NCI-H1930 (cell line): ENCODE measurements at regions not wholly inside any gene's neighbourhood (a gene's known extent, or its start where the extent isn't known, plus 50 kb on each side); places are given as distances from the start of the nearest gene placed in this dataset.

Experiments
- DNase-seq, 2 experiments: peaks; one replicate each; lab custom pipeline; 2025; lab: John Stamatoyannopoulos, UW

DNA sequence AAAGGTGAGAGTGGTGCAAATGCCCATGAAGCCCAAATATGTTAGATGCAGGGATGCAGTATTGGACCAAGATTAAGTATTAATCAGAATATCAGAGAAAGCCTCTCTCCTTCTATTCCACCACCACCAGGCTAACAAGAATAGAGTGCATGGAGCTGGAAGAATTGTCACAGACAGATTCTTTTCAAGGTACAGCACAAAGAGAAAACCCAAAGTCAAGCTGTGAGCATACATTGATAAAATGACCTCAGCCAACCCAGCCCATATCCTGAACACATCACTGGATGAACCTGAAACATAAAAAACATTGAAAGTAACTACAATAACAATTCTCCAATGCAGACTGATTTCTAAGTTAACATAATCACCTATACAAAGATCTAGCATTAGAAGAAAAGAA, 445.7 kb upstream of the NETO1 start:
- DNase-seq = no peak

DNA sequence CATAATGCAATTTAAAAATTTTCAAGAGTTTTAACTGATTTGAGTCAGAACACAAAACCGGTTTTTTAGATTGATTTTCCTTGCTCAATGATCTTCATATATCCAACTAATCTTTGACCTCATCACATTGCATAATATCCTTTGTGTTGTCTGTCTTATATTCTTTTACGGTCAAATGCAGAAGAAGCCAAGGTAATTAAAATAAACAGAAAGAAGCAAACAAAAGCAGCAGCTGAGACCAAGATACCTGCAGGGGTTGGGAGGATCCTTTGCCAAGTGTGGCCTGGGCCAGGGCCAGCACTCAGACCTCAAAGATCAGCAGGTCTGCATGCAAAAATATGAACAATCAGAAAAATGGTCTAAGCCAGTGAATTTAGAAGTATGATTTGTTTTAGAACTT, 428.9 kb upstream of the NETO1 start:
- DNase-seq = peak in 1 of 2 experiments; percentile 8

DNA sequence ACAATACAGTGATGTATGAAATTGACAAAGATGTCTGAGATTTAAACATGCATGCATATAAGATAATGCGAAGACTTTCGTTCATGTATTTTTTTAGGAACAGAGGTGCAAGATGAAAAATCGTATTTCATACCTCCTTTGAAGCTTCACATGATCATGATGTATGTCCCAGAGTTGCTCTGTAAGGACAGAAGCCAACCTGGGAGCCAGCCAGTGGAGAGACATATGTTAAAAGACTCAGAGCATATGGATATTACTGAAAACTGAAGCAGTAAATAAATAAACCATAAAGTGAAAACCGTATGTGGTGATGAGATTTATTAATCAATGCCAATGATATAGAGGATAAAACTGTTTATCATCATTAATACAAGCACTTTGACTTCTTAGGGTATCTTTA, 424.4 kb upstream of the NETO1 start:
- DNase-seq = no peak

- no peak for DNase-seq
Observed at GRCh38 chr18:73288813-73289212, 421.0 kb upstream of the NETO1 start.

GRCh38 chr18:73286584-73286983, 418.8 kb upstream of the NETO1 start:
- no peak for DNase-seq

GRCh38 chr18:73283788-73284187, 416.0 kb upstream of the NETO1 start:
- DNase-seq = no peak

DNA sequence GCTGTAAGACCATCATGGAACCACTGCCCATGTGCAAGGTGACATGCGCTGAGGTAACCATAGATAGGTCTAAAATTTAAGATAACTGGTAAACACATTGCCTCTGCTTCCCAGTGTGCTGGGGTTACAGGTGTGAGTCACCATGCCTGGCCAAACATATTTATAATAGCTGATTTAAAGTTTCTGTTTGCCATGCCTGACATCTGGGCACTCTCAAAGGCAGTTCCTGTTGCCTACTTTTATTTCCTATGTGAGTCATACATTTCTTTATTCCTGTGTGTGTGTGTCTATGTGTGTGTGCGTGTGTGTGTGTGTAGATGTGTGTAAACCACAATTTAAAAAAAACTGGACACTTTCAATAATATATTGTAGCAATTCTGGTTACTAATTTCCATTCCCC, 415.2 kb upstream of the NETO1 start:
- no peak for DNase-seq

DNA sequence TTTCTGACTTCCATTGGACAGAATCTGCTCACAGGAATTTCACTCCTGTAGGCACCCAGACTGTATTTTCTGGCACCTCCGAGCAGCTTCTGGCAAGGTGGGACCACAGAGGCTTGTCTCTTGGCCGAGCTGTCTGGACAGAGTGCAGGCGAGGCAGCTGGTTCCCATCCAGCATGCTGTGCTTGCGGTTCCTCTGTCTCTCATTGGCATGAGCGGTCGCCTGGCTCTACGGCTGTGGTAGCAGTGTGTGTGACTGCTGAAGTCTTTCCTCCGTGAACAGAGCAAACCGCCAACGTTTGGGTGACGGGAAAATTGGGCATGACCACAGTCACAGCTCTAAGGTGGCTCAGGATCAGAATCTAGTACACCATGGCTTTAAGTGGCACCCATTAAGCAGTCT, 411.7 kb upstream of the NETO1 start:
- no peak for DNase-seq

DNA sequence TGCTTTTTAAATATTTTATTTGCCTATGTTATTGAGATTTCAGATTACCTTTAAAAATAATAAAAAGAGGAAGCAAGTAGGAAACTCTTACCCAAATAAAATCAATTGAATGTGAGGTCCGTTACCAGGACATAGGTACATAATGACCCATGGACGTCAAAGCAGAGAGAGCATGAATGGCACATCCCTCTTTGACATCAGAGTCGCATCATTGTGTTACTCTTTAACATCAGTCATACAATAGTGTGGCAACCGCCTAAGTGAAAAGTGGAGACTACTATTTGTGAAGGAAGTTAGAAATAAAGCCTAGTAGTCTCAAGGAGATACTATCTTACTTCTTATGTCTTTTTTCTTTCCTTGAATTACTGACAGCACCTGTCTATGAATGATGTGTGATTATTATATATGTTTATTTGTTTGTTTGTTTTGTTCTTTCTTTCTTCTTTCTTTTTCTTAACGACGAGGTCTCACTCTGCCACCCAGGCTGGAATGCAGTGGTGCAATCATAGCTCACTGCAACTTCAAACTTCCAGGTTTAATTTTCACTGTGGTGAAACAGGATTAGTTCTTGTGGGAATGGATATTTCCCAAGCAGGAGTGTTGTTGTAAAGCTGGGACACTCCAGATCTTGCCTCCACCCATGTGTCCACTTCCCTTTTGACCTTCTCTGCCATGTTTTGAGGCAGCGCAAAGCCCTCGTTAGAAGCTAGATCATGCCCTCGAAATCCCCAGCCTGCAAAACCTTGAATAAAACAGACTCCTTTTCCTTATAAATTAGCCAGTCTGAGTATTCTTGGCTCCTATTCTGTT, 407.2 kb upstream of the NETO1 start:
- DNase-seq = no peak

DNA sequence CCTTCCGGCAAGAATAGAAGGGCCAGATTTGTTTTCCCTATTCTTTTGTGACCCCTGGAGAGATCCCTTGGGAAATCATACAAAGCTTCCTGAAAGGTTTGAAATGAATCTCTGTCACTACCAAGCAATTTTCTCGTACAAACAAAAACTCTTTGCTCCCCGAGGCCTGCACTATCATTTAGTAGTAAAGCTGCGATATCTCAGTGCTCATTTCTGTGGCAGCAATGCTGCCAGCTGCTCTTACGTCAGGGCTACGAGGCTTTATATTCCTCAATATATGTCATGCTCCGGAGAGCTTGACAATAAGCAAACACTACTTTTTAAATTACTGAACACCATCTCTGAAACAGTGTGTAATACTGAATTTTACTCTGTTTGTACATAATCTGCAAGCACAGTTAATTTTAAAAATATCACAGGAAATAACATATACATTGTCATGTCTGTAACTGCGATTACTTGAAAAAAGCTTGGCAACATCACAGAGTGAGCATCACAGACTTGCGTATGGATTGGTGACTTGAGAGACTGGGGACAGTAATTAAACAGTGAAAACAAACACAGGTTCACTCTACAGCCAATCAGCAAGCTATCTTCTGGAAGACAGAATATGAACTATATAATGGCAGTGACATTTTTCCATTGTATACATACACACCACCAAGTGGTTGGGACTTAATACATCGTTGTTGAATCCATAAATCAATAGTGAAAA, 403.3 kb upstream of the NETO1 start:
- DNase-seq = no peak

DNA sequence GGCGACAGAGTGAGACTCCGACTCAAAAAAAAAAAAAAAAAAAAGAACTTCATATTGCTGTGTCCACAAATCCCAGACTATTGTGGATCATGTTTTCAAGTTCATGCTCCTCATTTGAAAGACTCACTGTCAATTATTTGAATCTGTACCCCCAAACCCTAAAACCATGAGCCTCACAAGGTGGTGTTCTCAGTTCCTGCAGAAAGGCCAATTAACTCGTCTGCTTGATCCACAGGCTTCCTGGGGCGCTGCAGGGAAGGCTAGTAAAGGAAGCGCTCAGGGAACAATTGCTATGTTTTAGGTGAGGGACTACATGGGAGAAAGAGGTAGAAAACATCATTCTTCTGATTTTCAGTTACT, 396.8 kb upstream of the NETO1 start:
- no peak for DNase-seq

GRCh38 chr18:73261923-73262322, 394.1 kb upstream of the NETO1 start:
- DNase-seq = no peak

GRCh38 chr18:73261243-73261642, 393.5 kb upstream of the NETO1 start:
- DNase-seq = no peak

GRCh38 chr18:73258375-73259087, 390.7 kb upstream of the NETO1 start:
- no peak for DNase-seq

- no peak for DNase-seq
Observed at GRCh38 chr18:73254564-73254963, 386.8 kb upstream of the NETO1 start.

DNA sequence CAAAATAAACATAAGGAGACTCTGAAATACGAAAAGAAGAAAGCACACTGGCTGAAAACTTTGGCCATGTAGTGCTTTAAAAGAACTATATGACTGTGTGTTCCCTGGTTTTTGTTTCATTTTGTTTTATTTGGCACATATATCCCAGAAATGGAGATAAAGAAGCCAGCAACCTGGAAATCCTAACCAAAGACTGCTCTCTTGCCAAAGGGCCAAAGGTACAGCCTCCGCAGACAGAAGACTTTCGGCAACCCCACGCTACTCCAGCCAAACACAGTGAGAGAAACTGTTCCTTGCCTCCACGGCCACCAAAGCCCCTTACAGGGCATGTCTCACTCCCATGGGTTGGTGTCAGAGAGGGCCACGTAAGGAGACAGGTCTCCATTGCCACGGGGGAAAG, 381.2 kb upstream of the NETO1 start:
- no peak for DNase-seq

- no peak for DNase-seq
Observed at GRCh38 chr18:73246763-73247162, 379.0 kb upstream of the NETO1 start.

DNA sequence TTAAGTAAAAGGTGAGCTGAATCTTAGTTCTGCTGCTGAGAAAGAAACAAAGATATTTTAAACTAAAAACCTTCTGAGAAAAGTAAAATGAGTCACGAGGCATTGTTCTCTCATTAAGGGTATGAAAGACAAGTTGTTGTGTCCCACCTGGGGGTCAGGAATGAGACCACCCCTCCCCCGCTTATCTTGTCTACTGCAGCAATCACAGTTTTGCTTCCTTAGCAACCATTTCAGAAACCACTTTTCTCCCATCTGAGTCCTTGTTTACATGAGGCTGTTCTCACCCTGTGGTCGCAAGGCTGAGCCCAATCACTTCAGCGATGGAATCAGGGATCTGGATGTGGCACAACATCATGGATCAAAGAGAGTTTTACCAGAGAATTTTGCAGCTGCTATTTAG, 377.6 kb upstream of the NETO1 start:
- DNase-seq = no peak

DNA sequence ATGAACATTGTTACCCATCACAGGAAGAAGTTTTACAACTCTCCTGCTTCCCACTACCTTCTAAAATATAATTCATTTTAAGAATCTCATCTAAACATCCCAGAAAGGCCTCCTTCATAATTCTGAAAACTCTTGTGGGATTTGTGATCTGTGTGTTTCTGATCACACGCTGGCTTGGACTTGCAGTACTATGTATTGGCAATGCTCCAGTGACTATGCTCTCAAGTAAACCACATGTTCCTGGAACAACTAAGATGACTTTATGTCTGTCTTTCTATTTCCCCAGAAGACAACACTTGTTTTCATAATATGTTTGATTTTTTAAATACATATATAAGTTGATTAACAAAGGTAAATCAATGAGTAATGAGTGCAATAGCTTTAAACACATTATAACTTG, 376.6 kb upstream of the NETO1 start:
- no peak for DNase-seq

DNA sequence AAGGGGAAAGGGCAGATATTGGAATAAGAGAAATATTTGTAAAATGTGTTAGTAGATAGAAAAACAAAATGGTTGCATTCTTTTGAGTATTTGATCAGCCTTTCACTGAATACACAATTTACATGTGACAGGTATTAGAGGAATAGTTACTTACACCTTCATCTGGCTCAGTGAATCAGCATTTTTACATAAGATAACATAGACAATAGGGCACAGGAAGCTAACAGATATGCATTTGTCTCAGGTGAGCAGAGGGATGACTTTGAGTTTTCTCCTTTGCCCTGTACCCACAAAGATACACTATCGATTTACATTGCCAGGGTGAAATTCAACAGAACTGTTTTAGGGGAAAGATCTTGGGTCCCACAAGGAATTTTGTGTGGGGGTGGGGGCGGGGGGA, 373.1 kb upstream of the NETO1 start:
- no peak for DNase-seq

DNA sequence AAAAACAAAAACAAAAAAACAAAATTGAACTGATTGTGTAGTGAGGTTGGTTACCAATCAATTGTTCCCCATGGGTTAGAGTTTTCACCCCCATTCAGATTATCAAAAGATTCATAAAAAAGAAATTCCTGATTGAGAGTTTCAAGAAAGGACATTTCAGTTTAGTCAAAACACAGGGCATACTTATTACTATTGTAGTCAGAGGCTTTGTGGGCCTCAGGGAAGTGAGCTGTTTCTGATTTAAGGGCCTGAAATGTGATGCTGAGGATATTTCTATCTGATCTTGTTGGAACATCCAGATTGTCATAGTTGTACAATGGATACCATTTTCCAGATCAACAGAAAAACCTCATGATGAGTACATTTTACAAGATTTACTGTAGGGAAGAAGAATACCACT, 368.1 kb upstream of the NETO1 start:
- no peak for DNase-seq

DNA sequence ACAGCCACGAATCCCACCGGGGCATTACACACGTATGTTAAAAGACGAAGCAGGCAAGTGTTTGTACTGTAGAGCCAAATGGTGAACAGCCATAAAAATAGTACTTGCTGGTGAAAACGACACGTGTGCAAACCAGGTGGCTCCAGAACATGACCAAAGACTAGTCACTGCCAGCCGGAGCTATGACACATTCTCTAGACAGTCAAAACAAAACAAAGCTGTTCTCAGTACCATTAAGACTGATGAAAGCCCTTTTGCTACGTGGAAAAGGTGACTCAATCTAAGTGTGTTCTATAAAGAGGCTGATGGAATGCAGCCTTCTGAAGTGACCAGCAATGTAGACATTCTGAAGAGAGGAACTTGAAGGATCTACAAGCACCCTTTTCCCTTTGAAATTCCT, 367.7 kb upstream of the NETO1 start:
- DNase-seq = no peak

DNA sequence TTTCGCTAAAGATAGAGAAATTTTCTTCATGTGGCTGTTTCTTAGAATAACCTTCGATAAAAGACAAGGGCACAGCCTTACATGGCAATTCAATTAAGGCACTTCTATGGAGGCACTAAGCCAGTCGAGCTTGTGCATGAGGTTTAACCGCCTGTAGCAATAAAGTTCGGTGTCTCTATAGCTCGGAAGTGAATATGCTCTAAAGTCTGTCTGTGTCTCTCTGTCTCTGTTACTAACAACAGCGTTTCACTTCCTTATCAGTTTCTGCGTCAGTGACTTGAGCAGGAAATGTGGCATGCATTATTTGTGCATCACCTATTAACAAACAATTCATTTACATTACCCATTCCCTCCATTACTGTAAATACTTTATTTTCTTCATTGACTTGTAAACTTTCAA, 365.1 kb upstream of the NETO1 start:
- DNase-seq = no peak
